Mesendoderm (in vitro differentiated cells): ENCODE measurements at regions not wholly inside any gene's neighbourhood (a gene's known extent, or its start where the extent isn't known, plus 50 kb on each side); places are given as distances from the start of the nearest gene placed in this dataset.
A peak's percentile ranks its signal among the peaks of the same experiment; 100 is the strongest.

ENCODE experiments used
- DNase-seq: peaks from one replicate; pipeline ENCODE4 v3.0.0; 2013
- H2AK5ac ChIP-seq: 2 replicates; pipeline ENCODE4 v1.6.1; 2013; ENCODE audit warnings: low read length, inconsistent platforms
- H2BK120ac ChIP-seq: 2 replicates; pipeline ENCODE4 v1.6.1; 2013; ENCODE audit warnings: low read depth, mild to moderate bottlenecking, low read length, moderate library complexity, mixed read lengths
- H2BK15ac ChIP-seq: replicated peaks from 2 replicates; pipeline ENCODE4 v1.6.1; 2013; ENCODE audit warnings: low read depth, mild to moderate bottlenecking, moderate library complexity
- H2BK5ac ChIP-seq: 2 replicates; pipeline ENCODE4 v1.6.1; 2013; ENCODE audit warnings: low read length, inconsistent platforms
- H3K18ac ChIP-seq: 2 replicates; pipeline ENCODE4 v1.6.1; 2013; ENCODE audit warnings: mild to moderate bottlenecking, low read length, mixed read lengths
- H3K23ac ChIP-seq: one replicate; pipeline ENCODE4 v1.6.1; 2013; ENCODE audit warnings: low read length
- H3K27ac ChIP-seq: 2 replicates; pipeline ENCODE4 v1.5.1; 2013; ENCODE audit warnings: low read depth, mild to moderate bottlenecking, inconsistent platforms, low read length, moderate library complexity
- H3K27me3 ChIP-seq: 2 replicates; pipeline ENCODE4 v1.6.1; 2013; ENCODE audit warnings: low read length, control low read depth, mild to moderate bottlenecking, inconsistent platforms; ENCODE audit not compliant: insufficient read depth, poor library complexity
- H3K36me3 ChIP-seq: 2 replicates; pipeline ENCODE4 v1.6.1; 2013; ENCODE audit warnings: low read length, inconsistent platforms; ENCODE audit not compliant: control insufficient read depth, insufficient read depth
- H3K4ac ChIP-seq: one replicate; pipeline ENCODE4 v1.6.1; 2013; ENCODE audit warnings: low read depth, mild to moderate bottlenecking, low read length, moderate library complexity
- H3K4me1 ChIP-seq: 2 replicates; pipeline ENCODE4 v1.6.1; 2013; ENCODE audit warnings: low read depth, low read length, inconsistent platforms; ENCODE audit not compliant: control insufficient read depth
- H3K4me2 ChIP-seq: 2 replicates; pipeline ENCODE4 v1.6.1; 2013; ENCODE audit warnings: low read length
- H3K4me3 ChIP-seq: 2 replicates; pipeline ENCODE4 v1.5.1; 2013; ENCODE audit warnings: mild to moderate bottlenecking, low read length
- H3K56ac ChIP-seq: one replicate; pipeline ENCODE4 v1.6.1; 2013; ENCODE audit warnings: low read length
- H3K79me1 ChIP-seq: 2 replicates; pipeline ENCODE4 v1.6.1; 2013; ENCODE audit warnings: low read length, inconsistent platforms
- H3K79me2 ChIP-seq: 2 replicates; pipeline ENCODE4 v1.6.1; 2013; ENCODE audit warnings: mild to moderate bottlenecking, low read length; ENCODE audit not compliant: control insufficient read depth, insufficient read depth
- H3K9ac ChIP-seq: 2 replicates; pipeline ENCODE4 v1.6.1; 2013; ENCODE audit warnings: low read length, inconsistent platforms
- H4K5ac ChIP-seq: one replicate; pipeline ENCODE4 v1.6.1; 2013; ENCODE audit warnings: low read length
- H4K8ac ChIP-seq: one replicate; pipeline ENCODE4 v1.6.1; 2013; ENCODE audit warnings: low read depth, mild to moderate bottlenecking, control low read depth, low read length, moderate library complexity
- WGBS: extraction: QIAGEN DNeasy Blood & Tissue Kit; methylation state at CpG from one replicate; pipeline ENCODE4 v1.1.7; 2013; ENCODE audit warnings: low lambda C conversion rate, missing lambda C conversion rate; ENCODE audit not compliant: insufficient coverage; ENCODE audit errors: extremely low coverage; 5-methylcytosine and 5-hydroxymethylcytosine counted together

- H4K8ac ChIP-seq = no peak overlapping the region
- H3K79me1 ChIP-seq = no peaks in the 10 kb centered on the region
- no peak overlapping the region for H4K5ac ChIP-seq
- no peak for DNase-seq
- H3K56ac ChIP-seq = no peak overlapping the region
- no peak overlapping the region for H3K4ac ChIP-seq
- no peak overlapping the region for H2BK5ac ChIP-seq
- H3K27ac ChIP-seq = no peak overlapping the region
- H2BK15ac ChIP-seq = no peak overlapping the region
- H3K27me3 ChIP-seq = no peaks in the 10 kb centered on the region
- no peak overlapping the region for H3K4me2 ChIP-seq
- no peaks in the 10 kb centered on the region for H3K4me1 ChIP-seq
- H2AK5ac ChIP-seq = no peak overlapping the region
- no CpG with 5 or more reads among the region's 5 CpGs for WGBS
- H3K4me3 ChIP-seq = no peak overlapping the region
- no peak overlapping the region for H3K23ac ChIP-seq
- H3K79me2 ChIP-seq = no peaks in the 10 kb centered on the region
- no peak overlapping the region for H3K9ac ChIP-seq
- no peak overlapping the region for H3K18ac ChIP-seq
- no peaks in the 10 kb centered on the region for H3K36me3 ChIP-seq
- no peak overlapping the region for H2BK120ac ChIP-seq
Measured at GRCh38 chr10:58010073-58010702, 257.5 kb downstream of the IPMK start.

- no peak overlapping the region for H2AK5ac ChIP-seq
- no peak overlapping the region for H3K4me2 ChIP-seq
- H3K23ac ChIP-seq = no peak overlapping the region
- no peak overlapping the region for H4K5ac ChIP-seq
- no peak overlapping the region for H2BK15ac ChIP-seq
- H3K56ac ChIP-seq = no peak overlapping the region
- H4K8ac ChIP-seq = no peak overlapping the region
- H2BK120ac ChIP-seq = no peak overlapping the region
- no CpG with 5 or more reads among the region's 2 CpGs for WGBS
- peaks cover 2% of the 10 kb centered on the region for H3K4me1 ChIP-seq
- H3K79me1 ChIP-seq = no peaks in the 10 kb centered on the region
- no peaks in the 10 kb centered on the region for H3K36me3 ChIP-seq
- no peak overlapping the region for H3K27ac ChIP-seq
- DNase-seq = no peak
- H3K4ac ChIP-seq = no peak overlapping the region
- no peaks in the 10 kb centered on the region for H3K79me2 ChIP-seq
- no peak overlapping the region for H3K18ac ChIP-seq
- H3K9ac ChIP-seq = no peak overlapping the region
- no peak overlapping the region for H3K4me3 ChIP-seq
- no peak overlapping the region for H2BK5ac ChIP-seq
- H3K27me3 ChIP-seq = no peaks in the 10 kb centered on the region
Measured at GRCh38 chr10:58003945-58004344, 263.7 kb downstream of the IPMK start.

- H3K56ac ChIP-seq = no peak overlapping the region
- no peak overlapping the region for H3K9ac ChIP-seq
- no peak overlapping the region for H3K4me2 ChIP-seq
- H3K79me2 ChIP-seq = no peaks in the 10 kb centered on the region
- H2AK5ac ChIP-seq = no peak overlapping the region
- H2BK15ac ChIP-seq = no peak overlapping the region
- H2BK120ac ChIP-seq = no peak overlapping the region
- no peak overlapping the region for H3K4ac ChIP-seq
- WGBS = no CpG with 5 or more reads among the region's 3 CpGs
- no peak for DNase-seq
- no peaks in the 10 kb centered on the region for H3K27me3 ChIP-seq
- H3K4me3 ChIP-seq = no peak overlapping the region
- H3K79me1 ChIP-seq = no peaks in the 10 kb centered on the region
- no peaks in the 10 kb centered on the region for H3K36me3 ChIP-seq
- H3K4me1 ChIP-seq = peaks cover 2% of the 10 kb centered on the region
- no peak overlapping the region for H3K18ac ChIP-seq
- no peak overlapping the region for H4K5ac ChIP-seq
- H3K27ac ChIP-seq = no peak overlapping the region
- no peak overlapping the region for H3K23ac ChIP-seq
- no peak overlapping the region for H4K8ac ChIP-seq
- no peak overlapping the region for H2BK5ac ChIP-seq
Measured at GRCh38 chr10:58001159-58001558, 266.5 kb downstream of the IPMK start.

GRCh38 chr10:57996536-57996935 is 271.2 kb downstream of the IPMK start:
- Histone ChIP-seq H3K18ac (no peak overlapping the region), H3K79me2 (no peaks in the 10 kb centered on the region), H2BK15ac (no peak overlapping the region), H2BK120ac (no peak overlapping the region), H3K9ac (no peak overlapping the region), H3K56ac (no peak overlapping the region), H3K27me3 (no peaks in the 10 kb centered on the region), H3K79me1 (no peaks in the 10 kb centered on the region), H2AK5ac (no peak overlapping the region), H3K4ac (no peak overlapping the region), H4K8ac (no peak overlapping the region), H3K23ac (no peak overlapping the region), H3K27ac (no peak overlapping the region), H3K4me1 (peaks cover 2% of the 10 kb centered on the region), H2BK5ac (no peak overlapping the region), H3K4me2 (no peak overlapping the region), H4K5ac (no peak overlapping the region), H3K4me3 (no peak overlapping the region), H3K36me3 (no peaks in the 10 kb centered on the region)
- DNase-seq = no peak
- no CpG with 5 or more reads among the region's 2 CpGs for WGBS

- no CpG with 5 or more reads among the region's 4 CpGs for WGBS
Measured at GRCh38 chr10:57993302-57993701, 274.4 kb downstream of the IPMK start.

More at GRCh38 chr10:57993302-57993701, 274.4 kb downstream of the IPMK start:
- no peak overlapping the region for H3K4ac ChIP-seq
- no peaks in the 10 kb centered on the region for H3K36me3 ChIP-seq
- no peak overlapping the region for H3K4me3 ChIP-seq
- no peaks in the 10 kb centered on the region for H3K4me1 ChIP-seq
- H3K18ac ChIP-seq = no peak overlapping the region
- no peak overlapping the region for H2BK15ac ChIP-seq
- H3K27ac ChIP-seq = no peak overlapping the region
- no peak overlapping the region for H2BK120ac ChIP-seq
- H3K9ac ChIP-seq = no peak overlapping the region
- H4K8ac ChIP-seq = no peak overlapping the region
- no peak overlapping the region for H2AK5ac ChIP-seq
- H3K79me2 ChIP-seq = no peaks in the 10 kb centered on the region
- no peak overlapping the region for H2BK5ac ChIP-seq
- no peaks in the 10 kb centered on the region for H3K27me3 ChIP-seq
- no peak overlapping the region for H4K5ac ChIP-seq
- DNase-seq = peak; percentile 14
- H3K79me1 ChIP-seq = no peaks in the 10 kb centered on the region
- H3K23ac ChIP-seq = no peak overlapping the region
- H3K56ac ChIP-seq = no peak overlapping the region
- no peak overlapping the region for H3K4me2 ChIP-seq
